AG10803 (cell line): ENCODE measurements at regions not wholly inside any gene's neighbourhood (a gene's known extent, or its start where the extent isn't known, plus 50 kb on each side); places are given as distances from the start of the nearest gene placed in this dataset.
A peak's percentile ranks its signal among the peaks of the same experiment; 100 is the strongest.

Experiments
- DNase-seq: peaks from one replicate; pipeline ENCODE4 v3.0.0; 2010; ENCODE audit warnings: low read depth
- H3K4me3 ChIP-seq: 2 replicates; pipeline ENCODE4 v1.5.1; 2011; ENCODE audit warnings: mild to moderate bottlenecking, low read length, control low read depth
- TF ChIP-seq, protein P1 (sequence below): conservative IDR thresholded peaks from 2 replicates; pipeline ENCODE4 v1.5.1; 2011; ENCODE audit warnings: mild to moderate bottlenecking, low read length, control low read depth, inconsistent platforms

GRCh38 chr1:209412036-209412435 is 171.5 kb upstream of the CAMK1G start:
- DNase-seq = peak; percentile 67
- no peak overlapping the region for H3K4me3 ChIP-seq
- TF ChIP-seq, protein P1, sequence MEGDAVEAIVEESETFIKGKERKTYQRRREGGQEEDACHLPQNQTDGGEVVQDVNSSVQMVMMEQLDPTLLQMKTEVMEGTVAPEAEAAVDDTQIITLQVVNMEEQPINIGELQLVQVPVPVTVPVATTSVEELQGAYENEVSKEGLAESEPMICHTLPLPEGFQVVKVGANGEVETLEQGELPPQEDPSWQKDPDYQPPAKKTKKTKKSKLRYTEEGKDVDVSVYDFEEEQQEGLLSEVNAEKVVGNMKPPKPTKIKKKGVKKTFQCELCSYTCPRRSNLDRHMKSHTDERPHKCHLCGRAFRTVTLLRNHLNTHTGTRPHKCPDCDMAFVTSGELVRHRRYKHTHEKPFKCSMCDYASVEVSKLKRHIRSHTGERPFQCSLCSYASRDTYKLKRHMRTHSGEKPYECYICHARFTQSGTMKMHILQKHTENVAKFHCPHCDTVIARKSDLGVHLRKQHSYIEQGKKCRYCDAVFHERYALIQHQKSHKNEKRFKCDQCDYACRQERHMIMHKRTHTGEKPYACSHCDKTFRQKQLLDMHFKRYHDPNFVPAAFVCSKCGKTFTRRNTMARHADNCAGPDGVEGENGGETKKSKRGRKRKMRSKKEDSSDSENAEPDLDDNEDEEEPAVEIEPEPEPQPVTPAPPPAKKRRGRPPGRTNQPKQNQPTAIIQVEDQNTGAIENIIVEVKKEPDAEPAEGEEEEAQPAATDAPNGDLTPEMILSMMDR = no peak

- no peak for DNase-seq
- no peak overlapping the region for H3K4me3 ChIP-seq
- TF ChIP-seq, protein P1 = no peak
Observed at GRCh38 chr1:209412566-209412965, 170.9 kb upstream of the CAMK1G start.

GRCh38 chr1:209413062-209413461 is 170.5 kb upstream of the CAMK1G start:
- TF ChIP-seq, protein P1 = no peak
- no peak overlapping the region for H3K4me3 ChIP-seq
- no peak for DNase-seq

DNA sequence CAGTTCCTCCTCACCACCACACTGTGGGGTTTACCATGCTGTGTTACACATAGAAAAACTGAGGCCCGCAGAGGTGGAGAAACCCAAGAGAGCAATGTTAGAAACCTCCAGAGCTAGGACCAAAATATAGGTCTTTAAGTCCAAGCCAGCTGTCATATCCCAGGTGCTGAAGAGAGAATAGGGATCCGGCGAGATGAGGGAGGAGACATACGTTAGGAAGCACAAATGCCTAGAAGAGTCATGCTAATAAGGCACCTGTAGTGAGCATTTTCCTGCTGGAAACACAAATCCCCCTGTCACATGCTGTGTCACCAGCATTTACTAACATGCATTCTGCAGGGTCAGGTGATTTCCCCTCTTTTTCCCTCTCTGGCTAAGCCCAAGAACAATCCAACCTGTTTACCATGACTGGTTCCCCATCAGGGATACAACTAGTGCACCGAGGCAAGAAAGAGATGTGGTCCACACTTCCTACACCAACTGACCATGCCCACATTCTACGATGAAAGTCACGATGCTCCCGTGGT is 168.6 kb upstream of the CAMK1G start:
- TF ChIP-seq, protein P1 = no peak
- H3K4me3 ChIP-seq = no peak overlapping the region
- DNase-seq = no peak

DNA sequence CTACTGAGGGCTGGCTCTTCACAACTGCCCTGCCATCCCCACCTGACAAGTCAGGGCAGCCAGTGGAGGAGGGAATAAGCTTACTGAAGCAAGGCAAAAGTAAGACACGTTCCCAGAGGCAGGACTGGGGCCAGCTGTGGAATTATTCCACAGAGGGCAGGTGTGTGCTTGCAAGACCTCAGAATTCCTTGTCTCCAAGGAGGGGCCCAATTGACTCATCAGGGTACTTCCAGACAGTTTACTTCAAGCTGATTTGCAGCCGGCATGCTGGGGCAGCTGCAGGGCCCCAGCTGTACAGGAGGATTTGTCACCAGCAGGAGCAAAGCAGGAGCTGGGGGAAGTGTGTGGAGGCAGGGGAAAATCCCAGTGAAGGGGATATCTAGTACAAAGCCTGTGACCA is 167.5 kb upstream of the CAMK1G start:
- TF ChIP-seq, protein P1 = no peak
- no peak overlapping the region for H3K4me3 ChIP-seq
- no peak for DNase-seq

DNA sequence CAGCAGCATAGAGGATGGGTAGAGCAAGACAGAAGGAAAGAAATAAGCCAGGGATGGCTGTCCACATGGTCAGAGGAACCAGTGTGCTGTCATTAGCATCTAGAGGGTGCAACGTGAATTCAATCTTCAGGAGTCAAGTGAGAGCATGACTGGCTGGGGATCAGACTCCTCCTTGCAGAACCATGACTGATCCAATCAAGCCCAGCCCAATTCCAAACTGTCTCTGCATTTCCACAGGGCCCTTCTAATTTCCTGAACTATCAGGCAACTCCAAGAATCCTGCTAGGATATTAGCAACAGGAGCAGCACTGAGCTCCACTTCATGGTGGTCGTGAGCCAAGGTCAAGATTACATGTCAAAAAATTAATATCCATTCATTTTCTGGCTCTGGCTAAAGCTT is 166.8 kb upstream of the CAMK1G start:
- TF ChIP-seq, protein P1 = no peak
- H3K4me3 ChIP-seq = no peak overlapping the region
- no peak for DNase-seq

DNA sequence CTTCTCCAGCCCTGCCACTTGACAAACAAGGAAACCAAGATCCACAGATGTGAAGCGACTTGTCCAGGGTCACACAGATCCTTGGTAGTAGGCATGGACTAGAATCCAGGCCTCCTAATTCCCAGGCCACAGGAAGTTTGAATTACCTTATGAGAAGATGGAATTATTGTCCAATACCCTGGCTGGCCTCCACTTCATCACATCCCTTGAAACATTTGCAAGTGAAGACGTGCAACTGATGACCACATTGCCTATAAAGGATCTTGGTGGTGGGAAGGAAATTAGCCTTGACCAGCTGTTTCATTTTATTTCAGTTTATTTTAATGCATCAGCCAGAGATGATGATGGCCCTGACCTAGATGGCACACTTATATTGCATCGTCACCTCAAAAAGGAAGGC is 165.8 kb upstream of the CAMK1G start:
- TF ChIP-seq, protein P1 = no peak
- H3K4me3 ChIP-seq = no peak overlapping the region
- DNase-seq = no peak
